Urinary bladder (tissue), 3 donors: ENCODE measurements at regions not wholly inside any gene's neighbourhood (a gene's known extent, or its start where the extent isn't known, plus 50 kb on each side); places are given as distances from the start of the nearest gene placed in this dataset.
"Not testable (repeated sequence)": the region's sequence is repeated elsewhere in the genome, so short reads cannot be mapped to it uniquely, and the experiment has no call there.

Experiments
- DNase-seq: peaks from one replicate; pipeline ENCODE4 v3.0.0-alpha.2; 2015; ENCODE audit errors: extremely low spot score
- H3K27ac ChIP-seq: one replicate; pipeline ENCODE4 v1.5.1; 2013; ENCODE audit warnings: low read depth, mild to moderate bottlenecking, moderate library complexity
- H3K36me3 ChIP-seq: one replicate; pipeline ENCODE4 v1.6.1; 2013; ENCODE audit warnings: mild to moderate bottlenecking, moderate library complexity; ENCODE audit not compliant: insufficient read depth
- H3K4me1 ChIP-seq: one replicate; pipeline ENCODE4 v1.6.1; 2013; ENCODE audit warnings: mild to moderate bottlenecking, moderate library complexity; ENCODE audit not compliant: insufficient read depth
- H3K4me3 ChIP-seq: one replicate; pipeline ENCODE4 v1.5.1; 2013; ENCODE audit warnings: low read depth, low read length
- WGBS: extraction: QIAGEN DNeasy Blood & Tissue Kit; methylation state at CpG from one replicate; pipeline ENCODE4 v1.1.7; 2013; 5-methylcytosine and 5-hydroxymethylcytosine counted together
- donor health status: healthy with polysubstance abuse.
- donor health status: healthy.

DNA sequence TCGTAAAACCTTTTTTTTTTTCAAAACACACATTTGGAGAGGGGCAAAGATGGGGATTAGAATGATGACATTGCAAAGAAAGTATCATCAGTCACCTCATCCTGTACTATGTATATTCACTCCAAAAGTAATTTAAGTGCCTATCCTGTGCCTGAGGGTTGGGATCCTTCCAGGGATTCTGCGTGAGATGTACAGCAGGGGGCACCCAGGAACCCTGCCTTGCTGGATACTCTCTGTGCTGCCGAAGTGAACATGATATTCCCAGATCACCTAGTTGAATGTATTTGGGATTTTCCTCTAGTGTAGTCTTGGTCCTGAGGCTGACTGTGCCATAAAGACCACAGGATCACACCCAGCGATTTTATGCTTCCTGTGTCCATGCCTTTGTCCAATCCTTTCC lies 372.7 kb downstream of the IPO8 start:
- Histone ChIP-seq H3K27ac (no peak overlapping the region), H3K36me3 (no peaks in the 10 kb centered on the region), H3K4me1 (no peaks in the 10 kb centered on the region), H3K4me3 (no peak overlapping the region)
- 44% methylated on average over 4 of the region's 4 CpGs for WGBS
- DNase-seq: no peak

DNA sequence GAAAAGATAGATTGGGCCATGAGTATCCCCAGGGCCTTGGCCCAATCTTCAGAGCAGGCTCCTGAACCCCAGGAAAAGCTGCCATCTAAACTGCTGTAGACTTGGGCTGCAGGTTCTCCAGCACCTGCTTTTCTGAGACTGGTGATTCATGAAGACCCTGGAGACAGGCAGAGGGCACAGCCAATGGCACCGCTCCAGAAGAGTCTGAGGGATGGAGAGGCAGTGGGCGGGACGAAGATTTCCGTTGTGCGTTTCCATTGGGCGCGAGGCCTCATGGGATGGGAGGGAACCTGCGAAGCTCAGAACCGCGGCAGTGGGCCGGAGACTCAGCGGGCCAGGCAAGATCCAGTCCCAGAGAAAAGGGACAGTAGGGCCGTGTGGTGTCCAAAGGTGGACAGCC lies 375.1 kb downstream of the IPO8 start:
- no peak overlapping the region for H3K4me3 ChIP-seq
- no peak overlapping the region for H3K27ac ChIP-seq
- DNase-seq: no peak
- 95% methylated on average over 13 of the region's 13 CpGs for WGBS
- no peaks in the 10 kb centered on the region for H3K4me1 ChIP-seq
- no peaks in the 10 kb centered on the region for H3K36me3 ChIP-seq

DNA sequence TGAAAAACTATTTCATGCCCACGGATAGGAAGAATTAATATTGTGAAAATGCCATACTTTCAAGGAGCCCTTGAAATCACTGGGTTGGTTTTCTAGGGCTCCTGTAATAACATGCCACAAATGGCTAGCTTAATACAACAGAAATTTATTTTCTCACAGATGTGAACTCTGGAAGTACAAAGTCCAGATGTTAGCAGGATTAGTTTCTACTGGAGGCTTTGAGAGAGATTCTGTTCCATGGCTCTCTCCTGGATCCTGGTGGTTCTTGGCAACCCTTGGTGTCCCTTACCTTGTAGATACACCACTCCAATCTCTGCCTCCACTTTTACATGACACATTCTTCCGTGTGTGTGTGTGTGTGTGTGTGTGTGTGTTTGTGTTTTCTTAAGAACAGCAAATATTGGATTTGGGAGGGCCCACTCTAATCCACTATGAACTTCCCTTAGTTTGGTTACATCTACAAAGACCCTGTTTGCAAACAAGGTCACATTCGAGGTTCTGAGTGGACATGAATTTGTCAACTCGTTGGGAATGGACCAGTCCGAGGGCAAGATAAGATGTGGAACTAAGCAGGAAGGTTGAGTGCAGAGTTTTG lies 381.1 kb downstream of the IPO8 start:
- 62% methylated on average over 5 of the region's 5 CpGs for WGBS
- Histone ChIP-seq H3K4me1 (no peaks in the 10 kb centered on the region), H3K4me3 (no peak overlapping the region), H3K36me3 (no peaks in the 10 kb centered on the region), H3K27ac (no peak overlapping the region)
- DNase-seq: no peak

DNA sequence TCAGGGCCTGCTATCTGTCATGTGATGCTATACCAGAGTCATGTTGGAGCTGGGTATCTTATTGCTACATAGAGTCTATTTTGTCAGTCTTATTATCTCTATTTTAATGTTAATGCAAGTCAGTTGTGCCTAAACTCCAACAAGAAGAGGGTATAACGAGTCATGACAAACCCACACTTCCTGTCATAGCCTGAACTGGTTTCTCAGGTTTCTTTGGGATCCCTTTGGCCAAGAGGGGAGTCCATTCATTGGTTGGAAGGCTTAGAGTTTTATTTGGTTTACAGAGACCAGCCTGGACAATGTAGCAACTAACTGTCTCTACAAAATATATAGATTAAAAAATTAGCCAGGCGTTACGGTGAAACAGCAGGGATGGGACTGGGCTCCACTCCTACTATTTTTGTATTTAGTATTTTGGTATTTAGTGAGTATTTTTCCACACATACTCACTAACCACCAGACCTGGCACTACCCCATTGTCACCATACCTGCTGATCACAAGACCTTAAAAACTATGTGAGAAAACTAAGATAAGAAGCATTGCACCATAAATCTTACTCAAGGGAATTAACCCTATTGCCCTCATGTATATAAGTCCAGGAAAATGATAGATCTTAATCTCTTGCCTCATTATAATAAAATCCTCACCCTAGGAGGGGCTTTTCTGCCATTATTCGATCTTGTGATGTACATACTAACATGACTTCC lies 387.5 kb downstream of the IPO8 start:
- Histone ChIP-seq H3K4me3 (no peak overlapping the region), H3K4me1 (no peaks in the 10 kb centered on the region), H3K36me3 (no peaks in the 10 kb centered on the region), H3K27ac (no peak overlapping the region)
- DNase-seq: no peak
- WGBS: 55% methylated on average over 4 of the region's 4 CpGs

DNA sequence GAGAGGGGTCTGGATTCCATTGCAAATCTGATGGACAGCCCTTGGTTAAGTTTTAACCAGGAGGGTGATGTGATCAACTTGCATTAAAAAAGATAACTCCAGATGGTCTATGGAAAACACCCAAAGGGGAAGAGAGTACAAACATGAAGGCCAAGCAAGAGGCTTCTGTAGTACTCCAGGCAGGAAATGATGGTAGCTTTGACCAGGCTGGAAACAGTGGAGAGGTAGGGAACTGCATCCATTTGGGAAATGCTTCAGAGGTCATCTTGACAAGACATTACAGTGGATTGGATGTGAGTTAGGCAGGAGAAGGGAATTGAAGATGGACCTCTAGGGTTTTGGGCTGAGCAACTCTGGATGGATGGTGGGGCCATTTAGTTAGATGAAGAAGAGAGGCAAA lies 391.1 kb downstream of the IPO8 start:
- Histone ChIP-seq H3K27ac (no peak overlapping the region), H3K4me1 (no peaks in the 10 kb centered on the region), H3K36me3 (no peaks in the 10 kb centered on the region), H3K4me3 (no peak overlapping the region)
- DNase-seq: no peak

DNA sequence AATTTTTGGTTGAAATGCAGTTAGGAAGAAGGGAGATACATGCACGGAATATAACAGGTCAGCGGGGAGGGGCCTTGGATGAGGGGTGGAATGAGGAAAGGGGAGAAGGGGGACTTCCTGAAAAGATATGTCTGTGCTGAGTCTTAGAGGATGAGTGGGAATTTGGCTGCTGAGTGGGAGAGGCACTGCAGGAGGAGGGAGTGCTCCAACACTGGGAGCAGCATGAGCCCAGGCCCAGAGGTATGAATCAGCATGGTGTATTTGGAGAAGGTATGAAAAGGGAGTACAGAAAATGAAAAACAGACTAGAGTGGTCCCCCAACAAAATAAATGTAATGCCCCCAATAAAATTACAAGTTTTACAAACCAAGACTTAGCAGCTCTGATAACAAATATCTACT lies 394.4 kb downstream of the IPO8 start:
- H3K36me3 ChIP-seq: no peaks in the 10 kb centered on the region
- WGBS: 85% methylated on average over 2 of the region's 2 CpGs
- DNase-seq: no peak
- H3K4me3 ChIP-seq: no peak overlapping the region
- H3K4me1 ChIP-seq: no peaks in the 10 kb centered on the region
- H3K27ac ChIP-seq: no peak overlapping the region

DNA sequence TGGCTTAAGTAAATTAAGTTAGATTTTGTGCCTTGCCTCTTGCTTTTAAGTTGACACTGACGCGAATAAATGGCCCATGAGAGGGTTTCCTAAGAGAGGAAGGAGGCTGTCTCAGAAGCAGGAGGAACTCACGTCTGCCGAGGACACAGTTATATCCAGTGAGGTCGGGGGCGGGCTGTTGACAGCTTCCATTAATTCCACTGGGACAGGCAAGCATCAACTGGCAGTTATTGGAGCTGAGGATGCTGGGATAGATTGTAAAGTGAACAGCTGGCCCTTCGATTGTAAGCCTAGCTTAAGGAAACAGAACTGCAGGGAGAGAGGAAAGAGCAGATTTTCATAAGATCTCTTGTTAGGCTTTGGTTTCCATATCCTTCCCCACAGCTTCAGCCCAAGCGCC lies 399.2 kb downstream of the IPO8 start:
- 58% methylated on average over 8 of the region's 8 CpGs for WGBS
- DNase-seq: no peak

DNA sequence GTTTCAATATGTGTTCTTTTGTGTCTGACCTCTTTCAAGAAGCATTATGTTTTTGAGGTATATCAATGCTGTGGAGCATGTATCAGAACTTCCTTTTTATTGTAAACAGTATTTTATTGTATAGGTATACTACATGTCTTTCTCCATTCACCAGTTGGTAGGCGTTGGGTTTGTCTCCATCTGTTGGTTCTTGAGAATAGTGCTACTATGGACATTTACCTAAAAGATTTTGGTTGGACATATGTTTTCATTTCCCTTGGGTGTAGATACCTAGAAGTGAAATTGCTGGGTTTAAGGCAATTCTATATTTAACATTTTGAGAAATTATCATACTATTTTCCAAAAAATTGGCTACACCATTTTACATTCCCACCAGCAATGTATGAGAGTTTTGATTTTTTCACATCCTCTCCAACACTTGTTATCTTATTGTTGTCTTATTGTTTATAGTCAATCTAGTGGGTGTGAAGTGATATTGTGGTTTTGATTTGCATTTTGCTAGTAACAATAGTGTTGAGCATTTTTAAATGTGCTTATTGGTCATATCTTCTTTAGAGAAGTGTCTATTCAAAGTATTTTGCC lies 409.2 kb downstream of the IPO8 start:
- DNase-seq: no peak
- no peak overlapping the region for H3K27ac ChIP-seq
- 47% methylated on average over 1 of the region's 1 CpG for WGBS
- no peaks in the 10 kb centered on the region for H3K4me1 ChIP-seq
- H3K36me3 ChIP-seq: no peaks in the 10 kb centered on the region
- H3K4me3 ChIP-seq: no peak overlapping the region

More for the DNA sequence above, 399.2 kb downstream of the IPO8 start:
- Histone ChIP-seq H3K36me3 (no peaks in the 10 kb centered on the region), H3K27ac (no peak overlapping the region), H3K4me3 (no peak overlapping the region), H3K4me1 (no peaks in the 10 kb centered on the region)

DNA sequence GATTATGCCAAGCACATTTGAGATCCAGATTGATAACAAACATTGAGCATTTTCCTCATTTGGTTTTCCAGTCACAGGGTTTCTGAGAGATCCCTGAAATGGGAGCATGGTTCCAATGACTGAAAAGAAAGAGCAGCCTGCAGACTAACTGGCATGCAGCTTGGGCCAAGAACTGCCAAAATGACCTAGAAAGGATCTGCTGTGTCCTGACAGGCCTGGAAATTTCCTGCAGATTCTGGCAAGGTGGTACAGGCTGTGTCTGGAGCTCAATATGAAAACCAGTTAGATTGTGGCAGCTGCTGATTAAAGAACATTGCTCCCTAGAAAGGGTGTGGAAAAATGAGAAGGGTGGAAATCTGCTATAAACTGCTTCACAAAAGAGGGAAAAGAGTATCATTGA lies 417.3 kb downstream of the IPO8 start:
- H3K27ac ChIP-seq: no peak overlapping the region
- H3K4me1 ChIP-seq: no peaks in the 10 kb centered on the region
- H3K36me3 ChIP-seq: no peaks in the 10 kb centered on the region
- H3K4me3 ChIP-seq: no peak overlapping the region
- no peak for DNase-seq

DNA sequence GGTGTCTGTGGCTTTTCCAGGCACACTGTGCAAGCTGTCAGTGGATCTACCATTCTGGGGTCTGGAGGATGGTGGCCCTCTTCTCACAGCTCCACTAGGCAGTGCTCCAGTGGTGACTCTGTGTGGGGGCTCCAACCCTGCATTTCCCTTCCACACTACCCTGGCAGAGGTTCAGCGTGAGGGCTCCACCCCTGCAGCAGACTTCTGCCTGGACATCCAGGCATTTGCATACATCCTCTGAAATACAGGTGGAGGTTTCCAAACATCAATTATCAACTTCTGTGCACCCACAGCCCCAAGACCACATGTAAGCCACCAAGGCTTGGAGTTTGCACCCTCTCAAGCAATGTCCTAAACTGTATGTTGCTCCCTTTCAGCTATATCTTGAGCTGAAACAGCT lies 423.2 kb downstream of the IPO8 start:
- H3K27ac ChIP-seq, H3K36me3 ChIP-seq, H3K4me3 ChIP-seq, DNase-seq, H3K4me1 ChIP-seq: not testable (repeated sequence)
- 96% methylated on average over 1 of the region's 1 CpG for whole genome bisulfite sequencing

DNA sequence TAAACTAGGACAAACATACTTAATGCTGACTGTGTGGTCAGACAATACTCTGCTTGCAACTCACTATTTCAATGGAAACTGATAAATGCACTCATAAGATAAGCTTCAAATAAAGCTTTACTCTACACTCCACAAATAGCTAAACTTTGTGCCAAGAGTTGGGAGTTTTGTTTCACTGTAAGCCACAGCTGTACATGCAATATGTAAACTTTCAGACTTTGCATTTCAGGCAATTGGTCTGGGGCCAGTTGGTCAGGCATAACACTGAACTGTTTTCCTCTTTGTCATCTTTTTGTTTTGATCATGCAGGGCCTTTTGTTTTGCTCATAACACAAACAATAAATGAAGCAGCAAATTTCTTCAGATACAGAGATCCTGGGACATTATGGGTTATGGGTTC lies 426.2 kb downstream of the IPO8 start:
- Histone ChIP-seq H3K27ac (no peak overlapping the region), H3K36me3 (no peaks in the 10 kb centered on the region), H3K4me3 (no peak overlapping the region), H3K4me1 (no peaks in the 10 kb centered on the region)
- peak; percentile 26 for DNase-seq

DNA sequence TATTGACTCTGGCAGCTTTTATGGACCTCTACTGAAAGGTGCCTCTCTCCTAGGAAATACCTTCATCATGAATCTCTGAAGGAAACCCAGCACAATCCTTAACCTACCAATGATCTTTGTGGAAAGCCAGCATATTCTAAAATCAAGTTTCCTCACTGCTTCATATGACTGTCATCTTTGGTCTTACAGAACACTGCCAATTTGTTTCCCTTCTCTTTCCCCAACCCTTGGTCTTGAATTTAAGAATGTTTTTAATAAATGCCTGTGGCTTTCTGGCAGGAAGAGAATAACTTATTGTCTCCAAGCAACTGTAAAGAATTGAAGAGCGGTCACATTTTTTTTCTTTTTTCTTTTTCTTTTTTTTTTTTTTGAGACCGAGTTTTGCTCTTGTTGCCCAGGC lies 427.6 kb downstream of the IPO8 start:
- Histone ChIP-seq H3K4me3 (no peak overlapping the region), H3K4me1 (no peaks in the 10 kb centered on the region), H3K27ac (no peak overlapping the region), H3K36me3 (no peaks in the 10 kb centered on the region)
- WGBS: 86% methylated on average over 2 of the region's 2 CpGs
- no peak for DNase-seq

DNA sequence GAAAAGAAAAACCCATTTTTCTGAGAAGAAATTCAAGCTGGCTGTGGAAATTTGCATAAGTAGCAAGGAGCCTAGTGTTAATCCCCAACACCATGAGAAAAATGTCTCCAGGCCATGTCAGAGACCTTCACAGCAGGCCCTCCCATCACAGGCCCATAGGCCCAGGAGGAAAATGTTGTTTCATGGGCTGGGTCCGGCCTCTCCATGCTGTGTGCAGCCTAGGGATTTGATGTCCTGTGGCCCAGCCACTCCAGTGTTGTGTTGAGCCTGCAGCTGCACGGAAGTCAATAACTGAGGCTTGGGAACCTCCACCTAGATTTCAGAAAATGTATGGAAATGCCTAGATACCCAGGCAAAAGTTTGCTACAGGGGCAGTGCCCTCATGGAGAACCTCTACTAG lies 432.2 kb downstream of the IPO8 start:
- Histone ChIP-seq H3K4me1 (no peaks in the 10 kb centered on the region), H3K4me3 (no peak overlapping the region), H3K36me3 (no peaks in the 10 kb centered on the region), H3K27ac (no peak overlapping the region)
- WGBS: 95% methylated on average over 2 of the region's 2 CpGs
- DNase-seq: no peak

DNA sequence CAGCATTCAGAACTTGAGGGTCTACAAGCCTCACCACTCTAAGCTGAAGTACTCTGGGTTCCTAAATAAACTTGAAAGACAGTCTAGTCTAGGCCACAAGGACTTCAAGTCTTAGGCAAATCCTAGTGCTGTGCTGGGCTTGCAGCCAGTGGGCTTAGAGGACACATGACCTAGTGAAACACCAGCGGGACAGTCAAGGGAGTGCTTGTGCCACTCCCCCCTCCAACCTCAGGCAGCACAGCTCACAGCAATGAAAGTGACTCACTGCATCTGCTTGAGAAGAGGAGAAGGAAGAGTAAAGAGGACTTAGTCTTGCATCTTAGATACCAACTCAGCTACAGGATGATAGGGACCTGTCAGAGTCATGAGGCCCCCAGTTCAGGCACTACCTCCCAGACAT lies 438.1 kb downstream of the IPO8 start:
- 88% methylated on average over 1 of the region's 1 CpG for WGBS
- no peak overlapping the region for H3K27ac ChIP-seq
- no peaks in the 10 kb centered on the region for H3K36me3 ChIP-seq
- H3K4me3 ChIP-seq: no peak overlapping the region
- no peak for DNase-seq
- H3K4me1 ChIP-seq: no peaks in the 10 kb centered on the region
